ENCODE measurements at regions not wholly inside any gene's neighbourhood (a gene's known extent, or its start where the extent isn't known, plus 50 kb on each side); places are given as distances from the start of the nearest gene placed in this dataset.

DNA sequence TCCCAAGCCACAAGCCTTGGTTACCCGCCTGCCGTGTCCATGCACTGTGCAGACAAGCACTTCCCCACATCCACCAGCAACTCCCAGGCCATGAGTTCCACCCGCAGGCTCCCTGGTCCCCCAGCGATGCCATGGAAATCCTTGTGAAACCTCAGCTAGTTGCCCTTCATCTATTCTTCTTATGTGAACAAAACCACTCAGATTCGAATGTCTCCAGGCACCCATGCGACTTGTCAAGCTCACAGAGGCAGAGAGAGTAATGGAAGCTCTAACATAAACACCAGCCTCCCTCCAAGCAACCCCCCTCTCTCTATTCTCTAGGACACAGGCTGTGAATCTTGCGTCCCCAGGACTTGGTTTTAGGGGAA is 182.6 kb downstream of the C16orf95 start:
- TF ChIP-seq, protein P1, sequence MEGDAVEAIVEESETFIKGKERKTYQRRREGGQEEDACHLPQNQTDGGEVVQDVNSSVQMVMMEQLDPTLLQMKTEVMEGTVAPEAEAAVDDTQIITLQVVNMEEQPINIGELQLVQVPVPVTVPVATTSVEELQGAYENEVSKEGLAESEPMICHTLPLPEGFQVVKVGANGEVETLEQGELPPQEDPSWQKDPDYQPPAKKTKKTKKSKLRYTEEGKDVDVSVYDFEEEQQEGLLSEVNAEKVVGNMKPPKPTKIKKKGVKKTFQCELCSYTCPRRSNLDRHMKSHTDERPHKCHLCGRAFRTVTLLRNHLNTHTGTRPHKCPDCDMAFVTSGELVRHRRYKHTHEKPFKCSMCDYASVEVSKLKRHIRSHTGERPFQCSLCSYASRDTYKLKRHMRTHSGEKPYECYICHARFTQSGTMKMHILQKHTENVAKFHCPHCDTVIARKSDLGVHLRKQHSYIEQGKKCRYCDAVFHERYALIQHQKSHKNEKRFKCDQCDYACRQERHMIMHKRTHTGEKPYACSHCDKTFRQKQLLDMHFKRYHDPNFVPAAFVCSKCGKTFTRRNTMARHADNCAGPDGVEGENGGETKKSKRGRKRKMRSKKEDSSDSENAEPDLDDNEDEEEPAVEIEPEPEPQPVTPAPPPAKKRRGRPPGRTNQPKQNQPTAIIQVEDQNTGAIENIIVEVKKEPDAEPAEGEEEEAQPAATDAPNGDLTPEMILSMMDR (conservative IDR thresholded peaks at IDR 0.05; ENCODE audit: low read length) = no peak
- no peak for TF ChIP-seq EZH2phosphoT487 (IDR thresholded peaks at IDR 0.05; ENCODE audit: borderline replicate concordance, low read depth, low read length)

All from OCI-LY7 (cell line).